ENCODE measurements at regions not wholly inside any gene's neighbourhood (a gene's known extent, or its start where the extent isn't known, plus 50 kb on each side); places are given as distances from the start of the nearest gene placed in this dataset.
"Not testable (repeated sequence)": the region's sequence is repeated elsewhere in the genome, so short reads cannot be mapped to it uniquely, and the experiment has no call there.

DNA sequence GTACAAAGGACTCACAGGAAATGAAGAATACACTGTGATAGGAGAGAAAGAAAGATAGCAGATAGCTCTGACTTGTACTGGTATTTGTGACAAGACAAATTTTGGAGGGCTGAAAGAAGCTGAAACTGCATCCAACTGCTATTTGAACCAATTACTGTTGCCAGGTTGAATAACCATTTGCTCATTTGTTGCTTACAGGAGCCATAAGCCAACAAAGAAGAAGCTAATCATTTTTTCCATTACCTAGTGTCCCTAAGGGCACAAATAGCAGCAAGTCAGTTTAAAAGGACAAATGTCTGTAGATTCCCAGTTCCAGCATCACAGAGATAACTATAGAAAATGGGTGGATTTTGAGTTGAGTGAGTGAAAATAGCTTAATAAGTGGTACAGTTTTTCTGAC is 376.9 kb upstream of the ARPP21 start:
- no peak for DNase-seq (ENCODE audit: low read depth in 3 of 3)

DNA sequence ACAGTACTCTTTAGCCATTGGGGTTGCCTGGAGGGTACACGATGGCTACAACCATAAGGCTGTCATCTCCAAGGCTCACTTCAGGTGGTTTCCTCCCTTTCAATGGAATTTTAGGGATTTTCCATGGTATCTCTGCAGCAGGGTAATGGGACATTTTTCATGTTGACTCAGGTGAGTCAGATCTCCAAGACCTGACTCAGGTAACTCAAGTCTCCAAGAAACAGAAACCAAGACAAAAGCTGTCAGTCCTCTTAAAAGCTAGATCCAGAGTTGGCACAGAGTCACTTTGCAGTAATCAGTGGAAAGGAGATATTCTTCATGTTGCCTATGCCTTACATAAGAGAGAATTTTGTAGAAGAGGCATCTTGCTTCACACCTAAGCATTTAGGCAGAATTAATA is 375.8 kb upstream of the ARPP21 start:
- no peak for DNase-seq (ENCODE audit: low read depth in 3 of 3)

DNA sequence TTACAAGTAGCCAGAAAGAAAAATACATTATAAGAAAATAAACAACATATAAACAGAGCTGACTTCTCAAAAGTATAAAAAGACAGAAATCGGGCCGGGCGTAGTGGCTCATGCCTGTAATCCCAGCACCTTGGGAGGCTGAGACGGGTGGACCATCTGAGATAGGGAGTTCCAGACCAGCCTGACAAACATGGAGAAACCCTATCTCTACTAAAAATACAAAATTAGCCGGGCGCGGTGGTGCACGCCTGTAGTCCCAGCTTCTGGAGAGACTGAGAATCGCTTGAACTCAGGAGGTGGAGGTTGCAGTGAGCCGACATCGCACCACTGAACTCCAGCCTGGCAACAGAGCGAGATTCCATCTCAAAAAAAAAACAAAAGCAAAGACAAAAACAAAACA is 373.3 kb upstream of the ARPP21 start:
- DNase-seq (ENCODE audit: low read depth in 3 of 3): not testable (repeated sequence)

DNA sequence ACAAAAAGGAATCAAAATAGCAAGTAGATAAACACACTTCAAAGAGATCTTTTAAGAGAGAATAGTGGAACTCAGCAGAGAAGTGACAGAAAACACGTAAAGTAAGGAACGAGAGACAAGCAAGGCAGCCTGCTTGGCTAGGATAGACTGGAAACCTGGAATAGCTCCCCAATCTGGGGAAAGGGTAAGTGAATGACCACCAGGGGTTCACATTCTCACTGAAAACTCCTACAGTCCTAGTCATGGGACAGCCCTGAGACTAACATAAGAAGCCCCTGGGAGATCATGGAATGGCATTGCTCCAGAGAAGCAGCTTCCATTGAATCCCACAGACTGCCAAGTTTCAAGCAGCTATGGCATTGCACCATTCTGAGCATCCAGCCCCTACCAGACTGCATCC is 363.6 kb upstream of the ARPP21 start:
- no peak for DNase-seq (ENCODE audit: low read depth in 3 of 3)

DNA sequence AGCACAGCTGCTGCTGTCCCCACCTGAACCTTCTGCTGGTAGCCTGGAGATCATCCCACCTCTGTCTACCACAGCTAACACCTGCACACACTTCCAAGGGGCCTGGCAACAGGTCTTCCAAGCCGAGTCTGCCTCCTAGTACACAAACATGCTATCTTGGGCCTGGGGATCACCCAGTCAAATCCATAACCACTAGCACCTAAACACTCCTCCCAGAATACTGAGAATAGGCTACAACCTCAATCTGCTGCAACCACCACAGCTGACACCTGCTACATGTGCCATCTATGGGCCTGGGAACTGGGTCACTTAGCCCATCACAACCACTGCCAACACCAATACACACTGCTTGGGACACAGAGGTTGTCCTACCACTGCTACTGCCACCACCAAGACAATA is 362.8 kb upstream of the ARPP21 start:
- no peak for DNase-seq (ENCODE audit: low read depth in 3 of 3)

DNA sequence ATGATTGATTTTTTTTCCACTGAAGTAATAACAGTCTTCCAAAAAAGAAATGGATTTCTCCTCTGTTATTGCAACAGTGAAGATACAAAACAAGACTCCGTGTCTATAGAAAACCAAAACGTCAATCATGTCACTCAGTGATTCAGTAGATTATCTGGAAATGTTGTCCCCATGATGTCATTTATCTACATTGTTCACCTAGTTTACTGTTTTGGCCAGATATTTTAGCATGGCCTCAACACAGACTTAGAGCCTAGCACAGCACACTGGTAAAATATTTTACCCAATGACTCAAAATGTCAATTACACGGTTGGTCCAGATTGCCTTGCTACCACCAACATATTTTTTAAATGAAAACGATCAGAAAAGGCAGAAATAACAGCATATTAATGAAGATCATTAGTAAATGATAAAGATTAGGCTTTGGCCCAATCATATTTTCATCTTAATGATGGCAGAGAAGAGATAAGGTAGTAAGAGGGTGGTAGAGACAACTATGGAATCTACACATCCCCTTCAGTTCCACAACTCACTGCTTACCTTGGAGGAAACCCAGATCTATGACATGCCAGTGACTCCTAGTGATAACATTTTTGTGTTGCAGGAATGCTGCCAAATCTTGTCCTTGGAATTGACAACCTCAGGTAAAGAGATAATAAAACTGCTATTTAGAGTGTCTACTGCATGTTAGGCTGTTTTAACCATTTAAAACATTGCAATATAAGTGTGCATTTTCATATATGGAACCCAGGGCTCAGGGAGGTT is 347.7 kb upstream of the ARPP21 start:
- no peak for DNase-seq (ENCODE audit: low read depth in 3 of 3)

DNA sequence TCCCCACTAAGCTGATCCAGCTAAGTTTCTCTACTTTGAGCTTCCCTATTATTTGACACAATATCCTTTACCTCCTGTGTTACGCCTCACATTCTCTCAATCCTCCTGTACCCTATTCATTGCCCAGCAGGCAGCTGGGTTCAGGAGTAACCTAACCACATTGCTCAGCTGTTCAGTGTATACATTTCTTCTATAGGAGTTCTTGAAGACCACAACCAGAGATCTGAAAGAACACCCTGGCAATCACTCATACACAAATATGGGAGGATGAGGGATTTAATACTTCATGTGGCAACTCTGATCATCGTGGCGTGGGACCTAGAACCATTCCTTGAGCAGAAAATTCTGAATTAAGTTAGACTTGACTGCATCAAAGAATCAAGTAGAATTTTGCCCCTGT is 346.8 kb upstream of the ARPP21 start:
- no peak for DNase-seq (ENCODE audit: low read depth in 3 of 3)

DNA sequence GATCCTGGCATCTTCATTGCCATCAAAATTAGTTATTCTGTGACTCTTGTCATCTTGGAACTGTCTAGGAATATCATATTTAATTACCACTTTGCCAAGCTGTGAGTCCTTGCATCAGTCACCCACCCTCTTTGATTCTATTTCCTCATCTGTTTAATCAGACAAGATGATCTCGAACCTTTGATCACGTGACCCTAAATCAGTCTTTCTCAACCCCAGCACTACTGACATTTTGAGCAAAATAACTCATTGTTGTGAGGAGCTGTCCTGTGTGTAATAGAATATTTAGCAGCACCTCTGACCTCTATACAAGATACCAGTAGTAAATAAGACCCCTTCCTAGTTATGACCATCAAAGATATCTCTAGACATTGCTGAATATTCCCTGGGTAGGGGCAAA is 343.4 kb upstream of the ARPP21 start:
- DNase-seq (ENCODE audit: low read depth in 3 of 3): no peak

DNA sequence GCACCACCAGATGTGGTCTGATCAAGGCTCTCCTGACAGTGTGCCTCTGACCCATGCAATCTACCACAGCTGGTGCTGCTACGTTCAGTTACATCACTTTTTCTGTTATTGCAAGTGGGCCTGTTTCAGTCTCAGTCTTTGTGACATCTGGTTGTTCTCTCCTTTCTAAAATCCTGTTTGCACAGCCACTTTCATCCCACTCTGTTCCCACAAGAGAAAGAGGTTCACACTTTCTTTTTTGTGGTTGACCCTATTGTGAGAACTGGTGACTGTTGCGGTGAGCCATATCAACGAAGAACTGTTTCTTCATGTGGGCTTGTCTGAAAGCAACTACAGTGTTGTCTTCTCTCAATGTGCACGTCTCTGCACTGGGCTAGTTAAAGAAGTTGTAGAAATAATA is 342.8 kb upstream of the ARPP21 start:
- DNase-seq (ENCODE audit: low read depth in 3 of 3): no peak

DNA sequence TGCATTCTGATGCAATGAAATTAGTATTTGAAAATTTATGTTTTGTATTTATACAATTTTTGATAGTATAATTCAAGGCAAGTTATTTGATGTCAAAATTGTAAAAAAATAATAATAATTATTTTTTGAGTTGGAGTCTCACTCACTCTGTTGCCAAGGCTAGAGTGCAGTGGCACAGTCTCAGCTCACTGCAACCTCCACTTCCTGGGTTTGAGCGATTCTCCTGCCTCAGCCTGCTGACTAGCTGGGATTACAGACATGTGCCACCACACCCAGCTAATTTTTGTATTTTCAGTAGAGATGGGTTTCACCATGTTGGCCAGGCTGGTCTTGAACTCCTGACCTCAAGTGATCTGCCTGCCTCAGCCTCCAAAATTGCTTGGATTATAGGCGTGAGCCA is 342.4 kb upstream of the ARPP21 start:
- DNase-seq (ENCODE audit: low read depth in 3 of 3): not testable (repeated sequence)

DNA sequence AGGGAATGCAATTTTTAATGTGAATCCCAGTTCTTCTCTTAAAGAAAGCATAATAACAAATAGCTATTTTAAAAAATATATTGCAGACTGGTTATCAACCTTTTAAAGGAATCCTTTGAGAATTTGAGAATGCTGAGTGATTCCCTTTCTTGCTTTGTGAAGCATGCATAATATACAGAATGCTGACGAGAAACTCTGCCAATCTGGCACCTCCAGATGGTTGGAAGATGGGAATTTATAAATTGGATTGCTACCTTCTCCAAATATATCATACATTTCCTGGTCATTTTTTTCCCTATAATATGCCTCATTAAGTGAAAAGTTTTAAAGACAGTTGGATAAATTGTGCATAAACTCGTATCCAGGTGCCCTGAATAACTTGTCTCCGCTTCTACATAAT is 333.9 kb upstream of the ARPP21 start:
- DNase-seq (ENCODE audit: low read depth in 3 of 3): no peak

DNA sequence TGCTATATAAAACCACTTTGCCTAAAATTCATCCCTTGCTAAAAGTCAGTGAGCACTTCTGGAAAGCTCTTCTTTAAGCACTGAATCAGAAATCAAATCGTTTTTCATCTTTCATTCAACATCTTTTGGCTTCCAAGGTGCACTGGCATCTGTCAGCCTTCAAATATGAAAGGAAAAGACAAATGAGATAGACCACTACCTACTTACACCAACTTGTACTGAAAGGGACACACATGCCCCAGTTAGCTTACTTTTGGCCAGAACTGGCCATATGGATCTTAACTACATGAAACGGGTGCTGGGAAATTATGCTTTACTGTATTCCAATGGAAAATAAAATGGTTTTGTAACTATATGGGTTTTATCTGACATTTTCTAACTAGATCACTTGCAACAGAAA is 332.0 kb upstream of the ARPP21 start:
- DNase-seq (ENCODE audit: low read depth in 3 of 3): no peak

DNA sequence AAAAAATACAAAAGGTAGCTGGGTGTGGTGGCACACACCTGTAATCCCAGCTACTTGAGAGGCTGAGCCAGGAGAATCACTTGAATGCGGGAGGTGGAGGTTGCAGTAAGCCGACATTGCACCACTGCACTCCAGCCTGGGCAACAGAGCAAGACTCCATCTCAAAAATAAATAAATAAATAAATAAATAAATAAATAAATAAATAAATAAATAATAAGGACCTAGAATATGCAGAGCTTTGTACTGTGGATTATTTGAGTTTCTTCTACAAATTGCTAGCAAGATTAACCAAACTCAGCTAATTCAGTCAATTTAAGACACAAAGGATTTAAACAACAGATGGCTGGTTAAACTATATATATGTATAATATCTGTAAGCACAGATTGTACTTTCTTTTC is 322.5 kb upstream of the ARPP21 start:
- DNase-seq (ENCODE audit: low read depth in 3 of 3): not testable (repeated sequence)

DNA sequence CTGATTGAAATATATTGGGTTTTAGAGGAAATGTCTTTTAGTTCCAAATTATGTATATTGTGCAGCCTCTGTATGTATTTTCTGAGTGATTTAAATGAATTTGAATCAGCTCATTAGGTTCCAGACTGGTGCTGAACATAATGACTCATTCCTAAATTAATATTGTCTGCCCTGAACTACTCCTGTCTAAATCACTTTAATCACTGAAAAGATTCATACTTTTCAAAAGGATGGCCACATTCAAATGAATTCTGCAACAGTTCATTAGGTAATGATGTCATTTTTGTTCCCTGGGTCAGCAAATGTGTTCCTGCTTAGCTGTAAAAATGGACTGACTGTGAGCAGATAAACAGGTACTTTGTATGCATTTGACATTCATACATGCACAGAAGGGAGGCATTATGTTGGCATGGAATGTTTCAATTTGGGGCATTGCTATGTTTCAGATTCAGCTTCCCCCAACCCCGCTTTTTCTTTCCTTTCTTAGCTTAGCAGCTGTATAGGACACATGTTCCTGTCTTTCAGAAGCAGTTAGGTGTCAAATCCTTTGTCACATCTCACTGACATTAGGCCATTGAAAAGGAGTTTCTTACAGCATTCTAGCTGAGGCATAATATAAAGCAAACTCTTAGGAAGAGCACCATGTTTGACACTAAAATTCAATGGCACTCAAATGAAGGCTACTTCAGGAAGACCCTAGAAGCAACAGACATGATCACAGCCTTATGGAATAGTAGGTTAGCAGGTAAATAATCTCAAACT is 318.5 kb upstream of the ARPP21 start:
- no peak for DNase-seq (ENCODE audit: low read depth in 3 of 3)

DNA sequence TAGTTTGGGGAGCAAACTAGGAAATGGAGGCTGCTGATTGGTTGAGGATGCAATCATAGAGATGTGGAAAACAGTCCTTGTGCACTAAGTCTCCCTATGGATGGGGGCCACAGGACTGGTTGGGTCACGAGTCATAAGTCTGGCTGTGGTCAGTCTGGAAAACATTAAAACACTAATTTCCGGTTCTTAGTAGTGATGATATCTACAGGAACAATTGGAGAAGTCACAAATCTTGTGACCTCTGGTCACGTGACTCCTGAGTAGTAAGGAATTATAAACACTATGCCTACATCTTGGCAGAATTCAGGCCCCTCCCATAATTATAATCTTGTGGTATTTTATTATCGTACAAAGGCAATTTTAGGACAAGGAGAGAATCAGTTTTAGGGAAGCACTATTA is 317.3 kb upstream of the ARPP21 start:
- DNase-seq (ENCODE audit: low read depth in 3 of 3): no peak

DNA sequence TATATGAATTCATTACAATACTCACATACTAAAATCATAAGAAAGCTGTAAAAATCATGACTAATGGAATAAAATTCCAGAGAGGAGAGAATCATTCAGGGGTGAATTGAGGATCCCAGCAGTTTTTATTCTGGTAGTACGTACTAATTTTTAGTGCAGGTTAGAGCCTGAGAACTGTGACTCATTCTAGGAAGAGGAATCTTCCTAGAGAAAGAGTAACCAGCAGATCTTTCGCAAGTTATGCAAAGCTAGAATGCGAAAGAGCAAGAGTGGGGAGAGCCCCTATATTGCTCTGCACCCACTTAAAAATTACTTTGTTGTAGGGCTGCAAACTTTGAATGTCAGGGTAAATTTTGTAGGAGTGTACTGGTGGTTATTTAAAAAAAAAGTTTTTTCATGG is 303.6 kb upstream of the ARPP21 start:
- DNase-seq (ENCODE audit: low read depth in 3 of 3): no peak

DNA sequence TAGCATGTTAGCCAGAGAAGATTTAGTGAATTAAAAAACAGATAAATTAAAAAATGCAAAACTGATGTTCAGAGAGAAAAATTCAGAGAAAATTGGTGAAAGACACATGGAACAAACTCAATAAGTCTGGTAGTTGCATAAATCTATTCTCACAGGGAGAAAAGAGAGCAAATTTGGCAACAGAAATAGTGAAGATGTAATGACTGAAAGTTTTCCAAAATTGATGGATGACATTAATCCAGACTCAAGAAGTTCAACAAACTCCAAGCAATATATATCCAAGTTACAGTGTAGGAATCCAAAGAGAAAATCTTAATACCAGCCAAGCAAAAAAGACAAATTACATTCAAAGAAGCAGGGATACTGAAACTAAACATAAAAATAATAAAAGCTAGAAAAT is 302.7 kb upstream of the ARPP21 start:
- no peak for DNase-seq (ENCODE audit: low read depth in 3 of 3)

DNA sequence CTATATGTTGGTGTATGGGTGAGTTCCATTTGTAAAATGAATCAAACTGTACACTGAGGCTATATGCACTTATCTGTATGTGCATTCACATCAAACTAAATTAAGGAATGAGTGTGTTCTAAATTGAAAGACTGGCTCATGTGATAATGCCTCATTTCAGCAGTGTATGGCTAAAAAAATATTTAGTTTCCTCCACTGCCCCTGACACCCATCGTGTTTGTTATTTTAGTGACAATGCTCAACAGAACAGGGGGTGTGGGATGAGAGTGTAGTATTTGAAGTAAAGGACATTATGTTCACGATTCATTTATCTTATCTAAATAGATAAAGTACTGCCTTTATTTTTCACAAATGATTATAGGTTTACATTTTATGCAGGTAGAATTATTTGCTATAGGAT is 301.1 kb upstream of the ARPP21 start:
- no peak for DNase-seq (ENCODE audit: low read depth in 3 of 3)

DNA sequence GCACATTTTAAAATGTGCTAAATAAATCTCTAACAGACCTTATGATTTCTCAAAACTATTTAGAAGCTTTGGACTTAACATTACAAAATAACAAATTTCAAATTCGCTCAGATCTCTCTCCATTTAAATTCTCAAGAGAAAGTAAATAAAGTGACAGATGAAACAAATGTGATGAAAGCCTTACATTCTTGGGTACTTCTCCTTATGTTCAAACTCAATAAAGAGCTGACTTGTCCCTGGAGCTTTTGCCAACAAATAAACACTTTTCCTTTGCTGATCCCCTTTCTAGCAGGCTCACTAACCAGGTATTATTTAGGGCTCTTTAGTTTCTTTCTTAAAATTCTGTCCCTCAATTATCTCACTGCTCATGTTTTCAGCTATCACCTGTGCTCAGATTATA is 259.1 kb upstream of the ARPP21 start:
- DNase-seq (ENCODE audit: low read depth in 3 of 3): no peak

DNA sequence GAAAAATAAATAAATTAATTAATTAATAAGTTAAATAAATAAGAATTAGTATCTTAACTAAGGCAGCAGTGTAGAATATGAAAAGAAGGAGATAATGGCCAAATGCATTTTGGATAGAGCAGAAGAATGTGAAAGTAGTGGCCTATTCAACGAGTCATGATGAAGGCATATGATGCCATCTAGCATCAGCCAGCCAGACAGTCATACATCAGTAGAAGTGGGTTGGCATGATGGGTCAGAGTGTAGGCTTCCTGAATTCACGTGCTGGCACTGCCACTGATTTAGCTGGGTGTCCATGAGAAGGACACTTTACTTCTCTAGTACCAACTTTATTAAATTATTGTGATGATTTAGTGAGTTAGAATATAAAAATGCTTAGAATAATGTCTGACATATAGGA is 256.1 kb upstream of the ARPP21 start:
- no peak for DNase-seq (ENCODE audit: low read depth in 3 of 3)

DNA sequence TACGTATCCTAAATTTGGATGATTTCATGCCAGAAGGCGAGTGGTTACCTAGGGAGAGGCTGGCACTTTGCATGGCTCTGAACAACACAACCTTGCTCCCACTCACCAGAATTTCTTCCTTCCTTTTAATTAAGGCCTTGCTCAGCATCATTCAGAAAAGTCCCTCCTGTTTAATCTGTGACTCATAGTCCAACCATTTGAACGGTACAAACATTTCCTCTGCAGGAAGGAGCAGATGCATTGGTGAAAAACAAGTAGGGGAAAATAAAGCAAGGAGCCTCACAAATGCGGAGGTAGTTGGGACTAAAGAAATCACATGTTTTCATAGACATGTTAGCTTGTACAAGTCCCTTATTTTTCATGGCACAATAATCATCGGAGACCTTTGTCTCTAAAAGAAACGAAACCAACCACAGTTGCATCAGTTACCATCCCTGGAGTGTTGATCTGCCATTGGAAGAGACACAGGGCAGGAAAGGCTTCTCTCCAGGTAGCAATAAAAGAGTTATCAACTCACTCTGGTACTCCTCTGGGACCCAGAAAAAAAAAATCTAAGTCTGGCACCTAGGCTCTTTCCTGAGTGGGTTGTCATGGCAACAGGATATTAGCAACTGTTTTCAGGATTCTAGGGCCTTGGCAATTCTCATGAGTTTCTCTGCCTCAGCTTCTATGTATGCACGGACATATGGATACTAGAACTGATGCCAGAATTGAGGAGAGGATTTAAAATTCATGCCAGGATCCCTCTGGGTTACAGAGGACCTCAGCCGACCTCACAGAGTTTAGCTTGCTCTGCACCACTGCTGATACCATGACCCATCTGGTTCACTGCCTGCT is 255.4 kb upstream of the ARPP21 start:
- DNase-seq (ENCODE audit: low read depth in 3 of 3): no peak

DNA sequence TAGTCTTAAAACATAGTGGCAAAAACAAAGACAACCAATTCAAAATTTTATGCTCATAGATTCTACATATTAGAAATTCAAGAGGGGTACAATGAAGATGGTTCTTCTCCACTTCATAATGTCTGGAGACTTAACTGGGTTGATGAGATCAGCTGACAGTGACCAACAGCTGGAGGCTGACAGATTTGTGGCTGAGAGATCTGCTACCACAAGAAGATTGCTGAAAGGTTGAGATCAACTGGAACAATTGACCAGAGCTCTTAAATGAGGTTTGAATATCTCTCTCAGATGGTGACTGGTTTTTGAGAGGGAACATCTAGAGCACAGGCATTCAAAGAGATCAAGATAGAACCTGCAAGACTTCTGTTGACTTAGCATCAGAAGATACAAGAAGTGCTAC is 254.1 kb upstream of the ARPP21 start:
- DNase-seq (ENCODE audit: low read depth in 3 of 3): no peak

DNA sequence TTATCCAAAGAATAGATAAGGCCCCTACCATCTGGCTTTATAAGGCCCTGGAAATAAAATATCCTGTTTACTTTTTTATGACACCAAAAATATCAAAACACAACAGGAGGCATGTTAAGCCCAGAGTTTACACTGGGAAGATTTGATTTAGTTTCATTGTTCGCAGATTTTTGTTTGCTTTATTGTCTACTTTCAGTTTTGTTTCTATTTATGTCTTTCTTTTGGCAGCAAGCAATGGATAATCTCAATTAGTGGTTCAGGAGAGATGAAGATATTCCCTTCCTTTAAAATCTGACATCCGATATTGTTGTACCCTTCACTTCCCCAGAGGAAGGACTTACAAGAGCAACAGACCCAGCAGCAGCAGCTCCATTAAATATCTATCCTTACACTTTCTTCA is 249.4 kb upstream of the ARPP21 start:
- DNase-seq (ENCODE audit: low read depth in 3 of 3): no peak
